ENCODE measurements at regions not wholly inside any gene's neighbourhood (a gene's known extent, or its start where the extent isn't known, plus 50 kb on each side); places are given as distances from the start of the nearest gene placed in this dataset.

- Histone ChIP-seq H3K36me3 (ENCODE audit: insufficient read depth, low read length) (no peaks in the 10 kb centered on the region), H3K27ac (ENCODE audit: low read depth, low read length, poor library complexity, severe bottlenecking) (no peak overlapping the region), H3K4me1 (ENCODE audit: insufficient read depth, low read length, poor library complexity, severe bottlenecking) (no peaks in the 10 kb centered on the region), H3K4me3 (ENCODE audit: low read depth, low read length, poor library complexity, severe bottlenecking) (no peak overlapping the region), H2AFZ (ENCODE audit: low read length) (no peak overlapping the region), H3K9me2 (ENCODE audit: insufficient read depth, low read length) (no peaks in the 10 kb centered on the region), H3K4me2 (ENCODE audit: low read length) (no peak overlapping the region), H3K79me2 (ENCODE audit: insufficient read depth, low read depth, low read length) (no peaks in the 10 kb centered on the region), H4K20me1 (ENCODE audit: insufficient read depth, low read length) (no peaks in the 10 kb centered on the region), H3K9me3 (ENCODE audit: low read length) (no peaks in the 10 kb centered on the region)
- intact Hi-C loops (cut with micrococcal nuclease; ENCODE audit: unreplicated experiment), result no loop called here
- DNase-seq (ENCODE audit: low spot score), result no peak
- ChIA-PET CTCF (ENCODE audit: unreplicated experiment) (no interaction called here), POLR2A (interaction anchor here (0.7 kb wide), 1 partner anchor 752 kb away, joined by 3 read pairs; no protein-coding TSS in a partner anchor)
- BruUV-seq (replicated peaks), result no TSS peak
- TF ChIP-seq EZH2phosphoT487 (IDR thresholded peaks at IDR 0.05; ENCODE audit: borderline replicate concordance, low read depth, low read length), result no peak
- no peak for TF ChIP-seq CTCF (conservative IDR thresholded peaks at IDR 0.05; ENCODE audit: low read length)
These were observed 172.0 kb upstream of the GALNT5 start for GRCh38 chr2:157085522-157085921.

- Histone ChIP-seq H3K4me3 (ENCODE audit: low read depth, low read length, poor library complexity, severe bottlenecking) (no peak overlapping the region), H3K4me1 (ENCODE audit: insufficient read depth, low read length, poor library complexity, severe bottlenecking) (no peaks in the 10 kb centered on the region), H3K9me2 (ENCODE audit: insufficient read depth, low read length) (no peaks in the 10 kb centered on the region), H3K4me2 (ENCODE audit: low read length) (no peak overlapping the region), H3K27ac (ENCODE audit: low read depth, low read length, poor library complexity, severe bottlenecking) (no peak overlapping the region), H3K36me3 (ENCODE audit: insufficient read depth, low read length) (no peaks in the 10 kb centered on the region), H2AFZ (ENCODE audit: low read length) (no peak overlapping the region), H4K20me1 (ENCODE audit: insufficient read depth, low read length) (no peaks in the 10 kb centered on the region), H3K9me3 (ENCODE audit: low read length) (no peaks in the 10 kb centered on the region), H3K79me2 (ENCODE audit: insufficient read depth, low read depth, low read length) (no peaks in the 10 kb centered on the region)
- ChIA-PET POLR2A (interaction anchor here (0.5 to 1.0 kb wide), 2 partner anchors 10 to 753 kb away, joined by 3 to 4 read pairs; no protein-coding TSS in a partner anchor), CTCF (ENCODE audit: unreplicated experiment) (no interaction called here)
- BruUV-seq (replicated peaks), result no TSS peak
- intact Hi-C loops (cut with micrococcal nuclease; ENCODE audit: unreplicated experiment), result no loop called here
- TF ChIP-seq CTCF (conservative IDR thresholded peaks at IDR 0.05; ENCODE audit: low read length) (no peak), EZH2phosphoT487 (IDR thresholded peaks at IDR 0.05; ENCODE audit: borderline replicate concordance, low read depth, low read length) (no peak)
- DNase-seq (ENCODE audit: low spot score), result no peak
These were observed 170.0 kb upstream of the GALNT5 start for GRCh38 chr2:157087373-157088002.

GRCh38 chr2:157093666-157094065 lies 163.8 kb upstream of the GALNT5 start:
- Histone ChIP-seq H3K36me3 (ENCODE audit: insufficient read depth, low read length) (no peaks in the 10 kb centered on the region), H3K4me1 (ENCODE audit: insufficient read depth, low read length, poor library complexity, severe bottlenecking) (no peaks in the 10 kb centered on the region), H3K79me2 (ENCODE audit: insufficient read depth, low read depth, low read length) (no peaks in the 10 kb centered on the region), H3K9me2 (ENCODE audit: insufficient read depth, low read length) (no peaks in the 10 kb centered on the region), H2AFZ (ENCODE audit: low read length) (no peak overlapping the region), H3K9me3 (ENCODE audit: low read length) (no peaks in the 10 kb centered on the region), H3K4me3 (ENCODE audit: low read depth, low read length, poor library complexity, severe bottlenecking) (no peak overlapping the region), H3K27ac (ENCODE audit: low read depth, low read length, poor library complexity, severe bottlenecking) (no peak overlapping the region), H3K4me2 (ENCODE audit: low read length) (no peak overlapping the region), H4K20me1 (ENCODE audit: insufficient read depth, low read length) (no peaks in the 10 kb centered on the region)
- BruUV-seq (replicated peaks), result no TSS peak
- ChIA-PET CTCF (ENCODE audit: unreplicated experiment) (no interaction called here), POLR2A (interaction anchor here (0.8 to 1.6 kb wide), 2 partner anchors 16 to 24 kb away, joined by 3 to 6 read pairs; no protein-coding TSS in a partner anchor)
- no peak for TF ChIP-seq EZH2phosphoT487 (IDR thresholded peaks at IDR 0.05; ENCODE audit: borderline replicate concordance, low read depth, low read length)
- TF ChIP-seq CTCF (conservative IDR thresholded peaks at IDR 0.05; ENCODE audit: low read length), result no peak
- intact Hi-C loops (cut with micrococcal nuclease; ENCODE audit: unreplicated experiment), result no loop called here
- no peak for DNase-seq (ENCODE audit: low spot score)

All from OCI-LY7 (cell line).